AG04450 (cell line): ENCODE measurements at regions not wholly inside any gene's neighbourhood (a gene's known extent, or its start where the extent isn't known, plus 50 kb on each side); places are given as distances from the start of the nearest gene placed in this dataset.

Experiments used
- CTCF ChIA-PET: fragments of 300-600, 350-600 bp; formaldehyde crosslinking; extraction: SDS; loops from one replicate; lab custom pipeline; 2022; ENCODE audit warnings: antibody characterized with exemption, inconsistent platforms; lab: Charles Lee
- POLR2A ChIA-PET: fragments of 350-600 bp; formaldehyde crosslinking; extraction: SDS; loops from one replicate; lab custom pipeline; 2021; ENCODE audit warnings: antibody characterized with exemption, inconsistent platforms; lab: Yijun Ruan, JAX
- DNase-seq: peaks from one replicate; pipeline ENCODE4 v3.0.0-alpha.2; 2011; ENCODE audit warnings: low read depth, low spot score
- H3K27ac ChIP-seq: one replicate; pipeline ENCODE4 v1.5.1; 2012; ENCODE audit warnings: low read depth, low read length, control low read depth
- H3K27me3 ChIP-seq: one replicate; pipeline ENCODE4 v1.6.0; 2012; ENCODE audit warnings: low read length; ENCODE audit not compliant: control insufficient read depth, insufficient read depth
- H3K4me3 ChIP-seq: 2 replicates; pipeline ENCODE4 v1.5.1; 2011; ENCODE audit warnings: mild to moderate bottlenecking, low read depth, low read length, control low read depth
- H3K9me3 ChIP-seq: 2 replicates; pipeline ENCODE4 v1.5.1; 2012; ENCODE audit warnings: low read length; ENCODE audit not compliant: control insufficient read depth, insufficient read depth
- TF ChIP-seq, protein P1 (sequence below): IDR thresholded peaks from 2 replicates; pipeline ENCODE4 v1.5.1; 2011; ENCODE audit warnings: low read depth, low read length, control low read depth, inconsistent platforms

DNA sequence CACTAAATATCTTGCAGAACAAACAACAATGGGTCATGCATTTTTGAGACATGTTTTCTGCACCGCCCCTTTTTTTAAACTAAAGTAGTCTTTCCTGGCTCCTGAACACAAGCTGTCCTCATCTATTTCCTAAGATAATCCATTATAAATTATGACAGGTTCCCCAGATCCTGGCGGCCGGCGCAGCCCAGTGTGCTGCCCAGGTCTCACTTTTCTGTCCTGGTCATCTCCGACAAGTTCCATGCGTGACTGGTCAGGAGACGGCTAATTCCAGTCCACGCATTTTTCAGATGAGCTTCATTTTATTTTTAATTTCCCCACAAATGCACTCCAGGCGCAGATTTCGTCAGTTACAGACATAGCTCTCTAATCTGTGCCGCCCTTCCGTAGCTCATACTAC lies 92.9 kb upstream of the EGFLAM start:
- POLR2A ChIA-PET: no interaction called here

DNA sequence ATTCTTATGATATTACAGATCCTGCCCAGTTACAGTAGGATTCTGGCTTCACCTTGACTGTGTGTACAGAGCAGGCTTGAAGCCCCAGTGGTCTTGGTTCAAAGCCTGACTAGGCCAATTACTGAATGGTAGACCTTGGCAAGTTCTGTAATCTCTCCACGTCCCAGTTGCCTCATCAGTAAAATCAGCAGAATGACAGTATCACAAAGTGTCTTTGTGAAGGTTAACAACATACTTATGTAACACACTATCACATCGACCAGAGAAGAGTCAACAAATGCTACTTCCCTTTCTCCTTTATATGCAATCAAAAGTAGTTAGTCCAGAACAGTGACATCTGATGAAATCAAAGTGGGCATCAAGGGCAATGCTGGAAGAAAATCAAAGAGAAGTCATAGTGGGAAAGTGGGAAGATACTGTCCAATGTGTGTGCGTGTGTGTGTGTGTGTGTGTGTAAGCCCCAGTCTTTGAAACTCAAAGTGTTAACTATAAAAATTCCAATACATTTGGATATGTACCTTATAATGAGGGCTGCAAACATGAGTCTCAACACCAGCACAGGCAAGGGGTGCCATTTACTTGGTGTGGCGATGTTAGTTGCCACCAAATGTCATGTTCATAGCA lies 93.5 kb upstream of the EGFLAM start:
- Histone ChIP-seq H3K9me3 (no peaks in the 10 kb centered on the region), H3K27me3 (no peaks in the 10 kb centered on the region), H3K27ac (no peak overlapping the region), H3K4me3 (no peak overlapping the region)
- POLR2A ChIA-PET: no interaction called here
- no peak for DNase-seq
- CTCF ChIA-PET: no interaction called here
- TF ChIP-seq, protein P1, sequence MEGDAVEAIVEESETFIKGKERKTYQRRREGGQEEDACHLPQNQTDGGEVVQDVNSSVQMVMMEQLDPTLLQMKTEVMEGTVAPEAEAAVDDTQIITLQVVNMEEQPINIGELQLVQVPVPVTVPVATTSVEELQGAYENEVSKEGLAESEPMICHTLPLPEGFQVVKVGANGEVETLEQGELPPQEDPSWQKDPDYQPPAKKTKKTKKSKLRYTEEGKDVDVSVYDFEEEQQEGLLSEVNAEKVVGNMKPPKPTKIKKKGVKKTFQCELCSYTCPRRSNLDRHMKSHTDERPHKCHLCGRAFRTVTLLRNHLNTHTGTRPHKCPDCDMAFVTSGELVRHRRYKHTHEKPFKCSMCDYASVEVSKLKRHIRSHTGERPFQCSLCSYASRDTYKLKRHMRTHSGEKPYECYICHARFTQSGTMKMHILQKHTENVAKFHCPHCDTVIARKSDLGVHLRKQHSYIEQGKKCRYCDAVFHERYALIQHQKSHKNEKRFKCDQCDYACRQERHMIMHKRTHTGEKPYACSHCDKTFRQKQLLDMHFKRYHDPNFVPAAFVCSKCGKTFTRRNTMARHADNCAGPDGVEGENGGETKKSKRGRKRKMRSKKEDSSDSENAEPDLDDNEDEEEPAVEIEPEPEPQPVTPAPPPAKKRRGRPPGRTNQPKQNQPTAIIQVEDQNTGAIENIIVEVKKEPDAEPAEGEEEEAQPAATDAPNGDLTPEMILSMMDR: no peak

More for the DNA sequence above, 92.9 kb upstream of the EGFLAM start:
- CTCF ChIA-PET: no interaction called here
- Histone ChIP-seq H3K27me3 (no peaks in the 10 kb centered on the region), H3K9me3 (no peaks in the 10 kb centered on the region), H3K27ac (no peak overlapping the region), H3K4me3 (no peak overlapping the region)
- TF ChIP-seq, protein P1: no peak
- no peak for DNase-seq

DNA sequence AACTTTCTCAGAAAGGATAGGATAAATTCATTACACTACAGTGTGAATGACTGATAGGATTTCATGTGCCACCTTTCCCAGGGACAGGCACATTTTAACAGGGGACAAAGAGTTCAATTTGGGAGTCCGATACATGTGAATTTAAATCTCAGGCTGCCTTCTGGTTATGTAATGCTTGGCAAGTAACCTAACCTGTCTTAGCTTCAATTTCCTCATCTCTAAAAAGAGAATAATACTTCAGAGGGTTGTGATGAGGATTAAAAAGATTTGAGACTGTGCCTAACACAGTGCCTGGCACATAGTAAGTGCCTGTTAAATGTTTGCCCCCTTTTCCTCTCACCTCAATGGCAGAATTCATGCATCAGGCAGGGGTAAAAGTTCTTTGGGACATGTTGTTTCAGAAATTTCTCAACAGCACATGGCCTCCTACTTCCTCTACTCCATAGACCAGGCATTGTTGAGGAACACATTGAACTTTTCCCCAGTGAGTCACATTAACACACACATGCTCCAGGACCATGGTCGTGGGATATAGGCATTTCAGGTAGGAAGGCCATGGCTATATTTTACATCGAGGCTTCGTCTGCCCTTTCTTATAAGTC lies 94.6 kb upstream of the EGFLAM start:
- TF ChIP-seq, protein P1: no peak
- H3K4me3 ChIP-seq: no peak overlapping the region
- POLR2A ChIA-PET: no interaction called here
- H3K27ac ChIP-seq: no peak overlapping the region
- CTCF ChIA-PET: interaction anchor here (1.0 kb wide), 1 partner anchor 67 kb away, joined by 3 read pairs; no protein-coding TSS in a partner anchor
- no peak for DNase-seq
- H3K9me3 ChIP-seq: no peaks in the 10 kb centered on the region
- H3K27me3 ChIP-seq: no peaks in the 10 kb centered on the region

DNA sequence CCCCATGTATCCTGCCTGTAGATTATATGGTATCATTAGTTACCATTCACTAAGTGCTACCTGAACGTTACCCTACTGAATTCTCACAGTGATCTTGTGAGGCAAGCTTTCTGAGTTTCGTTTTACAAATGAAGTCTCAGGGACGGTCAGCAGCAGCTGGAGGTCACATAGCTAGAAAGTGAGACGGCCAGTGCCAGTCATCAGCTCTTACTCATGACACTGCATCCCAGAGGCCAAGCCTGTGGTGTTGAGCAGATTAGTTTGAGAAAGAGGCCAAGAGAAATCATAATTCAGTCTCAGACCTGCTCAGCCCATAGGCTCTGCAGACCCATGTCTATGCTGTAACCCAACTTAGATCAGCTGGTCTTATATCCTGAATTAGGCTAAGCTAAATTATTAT lies 95.7 kb upstream of the EGFLAM start:
- Histone ChIP-seq H3K27ac (no peak overlapping the region), H3K27me3 (no peaks in the 10 kb centered on the region), H3K9me3 (no peaks in the 10 kb centered on the region), H3K4me3 (no peak overlapping the region)
- TF ChIP-seq, protein P1: no peak
- ChIA-PET POLR2A (no interaction called here), CTCF (interaction anchor here (1.0 kb wide), 1 partner anchor 68 kb away, joined by 3 read pairs; no protein-coding TSS in a partner anchor)
- no peak for DNase-seq

DNA sequence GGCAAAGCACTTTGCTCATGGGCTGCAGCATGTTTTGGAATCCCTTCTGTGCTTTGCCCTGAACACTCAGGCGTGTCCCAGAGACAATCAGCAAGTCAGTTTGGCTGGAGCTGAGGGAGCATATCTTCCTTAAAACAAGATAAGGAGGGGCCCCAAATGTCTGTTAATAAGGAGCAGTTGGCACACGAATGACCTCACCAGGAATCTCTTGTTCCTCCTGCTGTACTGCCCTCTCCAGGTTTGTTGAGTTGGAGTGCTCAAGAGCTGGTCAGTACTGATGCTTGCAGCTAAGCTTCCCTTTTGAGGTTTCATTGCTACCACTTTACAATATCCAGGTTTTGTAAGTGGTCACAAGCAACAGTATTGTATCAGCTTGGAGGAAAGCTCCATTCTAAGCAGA lies 101.3 kb upstream of the EGFLAM start:
- no peak for DNase-seq
- POLR2A ChIA-PET: no interaction called here

More for the DNA sequence above, 101.3 kb upstream of the EGFLAM start:
- Histone ChIP-seq H3K4me3 (no peak overlapping the region), H3K27ac (no peak overlapping the region), H3K9me3 (no peaks in the 10 kb centered on the region), H3K27me3 (peaks cover 4% of the 10 kb centered on the region)
- TF ChIP-seq, protein P1: no peak
- CTCF ChIA-PET: interaction anchor here (0.5 to 0.7 kb wide), 2 partner anchors 319 to 647 kb away, joined by 3 read pairs; no protein-coding TSS in a partner anchor
